ENCODE measurements at regions not wholly inside any gene's neighbourhood (a gene's known extent, or its start where the extent isn't known, plus 50 kb on each side); places are given as distances from the start of the nearest gene placed in this dataset.

GRCh38 chr3:144821583-144821982 is 850.0 kb downstream of the DIPK2A start:
- TF ChIP-seq CTCF (conservative IDR thresholded peaks at IDR 0.05; ENCODE audit: low read depth in 2 of 2) (no peak), NANOG (IDR thresholded peaks at IDR 0.05; ENCODE audit: borderline replicate concordance) (no peak), EZH2 (IDR thresholded peaks at IDR 0.05; ENCODE audit: low read depth, unreplicated experiment) (no peak), ETS1 (IDR thresholded peaks at IDR 0.05) (no peak), CREB1 (CRISPR knock-in tag; IDR thresholded peaks at IDR 0.05; ENCODE audit: low read depth) (no peak), ZNF462 (CRISPR knock-in tag; IDR thresholded peaks at IDR 0.05) (no peak), REST (IDR thresholded peaks at IDR 0.05; ENCODE audit: unreplicated experiment) (no peak), EZH2phosphoT487 (IDR thresholded peaks at IDR 0.05; ENCODE audit: unreplicated experiment) (no peak), JUNB (IDR thresholded peaks at IDR 0.05; ENCODE audit: unreplicated experiment) (no peak)
